ENCODE measurements at regions not wholly inside any gene's neighbourhood (a gene's known extent, or its start where the extent isn't known, plus 50 kb on each side); places are given as distances from the start of the nearest gene placed in this dataset.

DNA sequence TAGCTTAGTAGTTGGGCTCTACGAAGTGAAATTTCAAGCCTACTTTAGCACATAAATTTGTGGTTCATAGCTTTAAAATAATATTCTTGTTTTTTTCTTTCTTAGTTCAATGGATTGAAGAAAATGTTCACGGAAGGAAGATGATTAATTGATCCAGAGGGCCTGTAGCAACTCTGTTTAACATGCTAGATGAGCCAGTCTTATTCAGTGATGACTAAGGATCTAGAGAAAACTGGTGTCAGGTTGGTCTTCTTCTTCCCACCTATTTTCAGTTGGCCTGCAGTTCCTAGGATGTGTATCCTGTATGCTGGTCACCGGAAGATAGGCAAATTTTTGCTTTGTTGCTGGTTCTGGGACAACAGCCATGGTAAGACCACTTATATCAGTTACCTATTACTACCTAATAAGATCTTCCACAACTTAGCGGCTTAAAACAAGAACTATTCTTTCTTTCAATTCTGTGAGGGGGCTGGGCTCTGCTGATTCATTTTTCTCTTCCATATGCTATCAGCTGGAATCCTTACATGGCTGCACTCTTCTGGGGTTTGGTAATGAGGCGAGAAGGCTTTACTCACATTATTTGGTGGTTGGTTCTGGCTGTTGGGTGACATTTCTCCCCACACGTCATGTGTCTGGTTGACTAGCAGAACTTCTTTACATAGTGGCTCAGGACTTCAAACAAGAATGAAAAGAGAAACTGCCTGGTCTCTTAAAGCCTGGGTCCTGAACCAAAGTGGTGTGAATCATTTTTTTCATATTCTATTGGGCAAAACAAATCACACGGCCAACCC lies 182.7 kb upstream of the ACTBL2 start:
- no peak for DNase-seq (ENCODE audit: low read depth in 1 of 2, low spot score in 1 of 2)
- in situ Hi-C loops (cut with HindIII; ENCODE audit: low pct_unique_long_range_greater_than_20kb, low sequenced_read_pairs), result no loop called here
- no peak for TF ChIP-seq JUND (IDR thresholded peaks at IDR 0.05; ENCODE audit: low read depth)

DNA sequence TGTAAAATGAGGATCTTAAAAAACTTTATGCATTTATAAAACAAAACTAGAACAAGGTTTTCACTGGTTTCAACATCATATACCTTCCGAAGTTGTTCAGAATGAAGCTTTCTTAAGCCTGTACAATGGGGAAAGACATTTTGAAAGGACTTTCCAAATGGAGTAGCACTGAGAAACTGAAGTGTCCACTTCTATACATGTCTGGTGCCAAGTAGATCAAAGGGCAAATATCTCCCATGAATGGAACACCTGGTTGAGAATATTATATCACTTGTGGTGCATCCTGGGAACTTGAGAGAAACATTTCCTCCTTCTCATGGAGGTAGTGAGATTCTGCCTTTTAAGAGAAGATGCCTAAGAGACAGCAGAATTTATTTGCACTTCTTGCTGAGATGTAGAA lies 182.1 kb upstream of the ACTBL2 start:
- in situ Hi-C loops (cut with HindIII; ENCODE audit: low pct_unique_long_range_greater_than_20kb, low sequenced_read_pairs), result no loop called here
- no peak for DNase-seq (ENCODE audit: low read depth in 1 of 2, low spot score in 1 of 2)
- TF ChIP-seq JUND (IDR thresholded peaks at IDR 0.05; ENCODE audit: low read depth), result no peak

DNA sequence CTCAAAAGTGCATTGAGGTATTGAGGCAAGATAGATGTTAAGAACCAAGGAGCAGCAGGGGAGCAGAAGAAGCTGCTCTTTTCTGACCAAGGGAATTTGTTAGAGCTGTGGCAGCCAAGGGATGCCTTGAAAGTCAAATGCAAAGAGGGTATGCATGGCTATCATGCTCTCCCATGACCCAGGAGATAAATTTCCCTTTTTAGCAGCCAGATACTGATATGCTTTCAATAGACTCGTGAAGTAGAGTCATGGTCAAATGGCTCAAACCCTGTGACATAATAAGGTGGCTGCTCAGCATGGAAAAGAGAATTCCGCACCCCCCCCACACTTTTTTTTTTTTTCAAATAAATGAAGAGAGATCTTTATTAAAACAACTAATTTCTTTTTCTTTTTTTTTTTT lies 180.9 kb upstream of the ACTBL2 start:
- no peak for TF ChIP-seq JUND (IDR thresholded peaks at IDR 0.05; ENCODE audit: low read depth)
- no peak for DNase-seq (ENCODE audit: low read depth in 1 of 2, low spot score in 1 of 2)
- in situ Hi-C loops (cut with HindIII; ENCODE audit: low pct_unique_long_range_greater_than_20kb, low sequenced_read_pairs), result no loop called here

DNA sequence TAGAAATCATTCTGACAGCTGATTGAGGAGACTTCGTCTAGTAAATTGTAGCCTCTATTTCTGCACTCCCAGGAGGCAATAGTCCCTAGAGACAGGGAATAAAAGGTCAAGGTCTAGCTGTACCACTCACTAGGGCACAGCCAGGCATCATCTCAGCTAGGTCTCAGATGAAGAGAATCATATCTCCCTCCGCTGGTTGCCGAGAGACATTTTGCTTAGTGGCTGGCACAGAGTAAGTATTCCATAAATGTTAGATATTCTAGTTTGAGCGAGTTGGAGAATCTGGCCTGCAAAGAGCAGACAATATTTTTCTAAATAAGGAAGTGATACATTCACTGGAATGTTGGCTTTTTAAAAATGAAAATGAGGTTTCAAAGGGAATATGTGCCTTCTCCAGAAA lies 180.4 kb upstream of the ACTBL2 start:
- no peak for TF ChIP-seq JUND (IDR thresholded peaks at IDR 0.05; ENCODE audit: low read depth)
- DNase-seq (ENCODE audit: low read depth in 1 of 2, low spot score in 1 of 2), result no peak
- in situ Hi-C loops (cut with HindIII; ENCODE audit: low pct_unique_long_range_greater_than_20kb, low sequenced_read_pairs), result no loop called here

DNA sequence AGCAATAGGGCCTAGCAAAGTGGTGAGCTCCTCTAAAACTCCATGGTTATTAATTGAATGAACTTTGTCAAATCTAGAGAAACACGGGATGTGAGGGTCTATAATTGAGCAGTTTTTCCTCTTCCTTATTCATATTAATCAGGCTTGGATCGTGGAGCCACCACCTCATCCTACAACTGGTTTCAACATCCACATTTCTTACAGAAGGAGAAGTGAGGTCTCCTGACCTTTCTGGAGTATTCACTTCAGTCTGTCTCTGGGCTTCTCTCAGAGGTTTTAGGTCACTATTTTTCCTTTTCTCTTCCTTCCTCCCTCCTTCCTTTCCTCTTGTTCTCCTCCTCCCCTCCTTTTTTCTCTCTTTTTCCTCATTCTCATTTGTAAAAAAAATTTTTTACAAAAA lies 177.3 kb upstream of the ACTBL2 start:
- no peak for TF ChIP-seq JUND (IDR thresholded peaks at IDR 0.05; ENCODE audit: low read depth)
- in situ Hi-C loops (cut with HindIII; ENCODE audit: low pct_unique_long_range_greater_than_20kb, low sequenced_read_pairs), result no loop called here
- DNase-seq (ENCODE audit: low read depth in 1 of 2, low spot score in 1 of 2), result no peak

DNA sequence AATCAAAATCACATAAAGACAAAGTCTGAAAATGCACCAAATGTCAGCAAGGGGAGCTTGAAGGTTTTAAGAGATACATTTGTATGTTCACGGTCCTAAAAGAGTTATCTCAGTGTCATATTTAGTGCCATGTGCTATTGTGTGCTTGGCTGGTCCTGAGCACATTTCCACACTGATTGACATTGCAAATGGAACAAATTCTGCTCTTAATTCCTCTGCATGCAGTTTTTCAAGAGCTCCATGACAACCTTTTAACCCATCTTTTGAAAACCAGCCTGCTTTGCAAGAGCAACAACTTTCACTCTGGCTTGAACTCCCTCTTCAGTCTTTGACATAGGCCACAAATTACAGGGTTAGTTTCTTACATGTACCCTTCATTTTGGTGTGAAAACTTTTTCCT lies 175.4 kb upstream of the ACTBL2 start:
- TF ChIP-seq JUND (IDR thresholded peaks at IDR 0.05; ENCODE audit: low read depth), result no peak
- DNase-seq (ENCODE audit: low read depth in 1 of 2, low spot score in 1 of 2), result no peak
- in situ Hi-C loops (cut with HindIII; ENCODE audit: low pct_unique_long_range_greater_than_20kb, low sequenced_read_pairs), result no loop called here

DNA sequence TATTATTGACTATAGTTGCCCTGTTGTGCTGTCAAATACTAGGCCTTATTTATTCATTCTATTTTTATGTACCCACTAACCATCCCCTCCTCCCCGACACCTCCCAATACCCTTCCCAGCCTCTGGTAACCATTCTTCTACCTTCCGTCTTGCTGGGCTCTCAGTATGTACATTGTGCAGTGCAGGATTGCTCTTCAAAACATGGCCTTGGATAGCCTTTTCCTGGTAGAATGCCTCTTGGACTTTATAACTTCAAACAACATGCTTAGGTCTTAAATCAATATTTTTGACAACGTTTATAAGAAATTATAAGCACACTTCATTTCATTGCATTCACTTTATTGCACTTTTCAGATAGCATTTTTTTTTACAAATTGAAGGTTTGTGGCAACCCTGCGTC lies 172.6 kb upstream of the ACTBL2 start:
- TF ChIP-seq JUND (IDR thresholded peaks at IDR 0.05; ENCODE audit: low read depth), result no peak
- in situ Hi-C loops (cut with HindIII; ENCODE audit: low pct_unique_long_range_greater_than_20kb, low sequenced_read_pairs), result no loop called here
- no peak for DNase-seq (ENCODE audit: low read depth in 1 of 2, low spot score in 1 of 2)

DNA sequence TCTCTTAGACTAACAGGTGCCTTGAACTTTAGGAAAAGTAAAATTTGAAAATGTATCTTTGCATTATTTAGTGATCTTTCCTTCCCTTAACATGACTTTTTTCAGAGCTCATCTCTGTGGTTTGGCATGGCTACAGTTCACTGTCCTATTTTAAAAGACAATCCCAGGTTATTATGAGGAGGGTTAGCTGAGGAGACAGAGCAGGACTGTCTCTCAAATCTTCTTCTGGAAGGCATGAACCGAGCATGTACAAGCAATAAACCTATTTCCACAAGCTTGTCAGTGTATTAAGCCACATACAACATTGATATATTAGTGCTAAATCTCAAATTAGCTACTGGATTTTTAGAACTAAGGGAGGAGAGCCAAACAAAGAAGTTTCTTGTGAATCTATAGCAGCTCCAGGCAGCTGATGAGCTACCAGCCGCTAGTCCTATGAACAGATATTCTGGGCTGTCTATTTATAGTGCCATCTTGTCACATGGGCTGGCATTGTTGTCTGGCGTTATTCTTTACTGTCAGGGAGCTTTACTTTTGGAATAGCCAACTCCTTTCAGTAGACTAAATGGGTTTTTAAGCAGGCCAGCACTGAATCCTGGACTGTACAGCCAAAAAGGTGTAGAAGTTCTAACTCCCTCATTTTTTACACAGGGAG lies 171.2 kb upstream of the ACTBL2 start:
- in situ Hi-C loops (cut with HindIII; ENCODE audit: low pct_unique_long_range_greater_than_20kb, low sequenced_read_pairs), result no loop called here
- DNase-seq (ENCODE audit: low read depth in 1 of 2, low spot score in 1 of 2), result no peak
- TF ChIP-seq JUND (IDR thresholded peaks at IDR 0.05; ENCODE audit: low read depth), result no peak

DNA sequence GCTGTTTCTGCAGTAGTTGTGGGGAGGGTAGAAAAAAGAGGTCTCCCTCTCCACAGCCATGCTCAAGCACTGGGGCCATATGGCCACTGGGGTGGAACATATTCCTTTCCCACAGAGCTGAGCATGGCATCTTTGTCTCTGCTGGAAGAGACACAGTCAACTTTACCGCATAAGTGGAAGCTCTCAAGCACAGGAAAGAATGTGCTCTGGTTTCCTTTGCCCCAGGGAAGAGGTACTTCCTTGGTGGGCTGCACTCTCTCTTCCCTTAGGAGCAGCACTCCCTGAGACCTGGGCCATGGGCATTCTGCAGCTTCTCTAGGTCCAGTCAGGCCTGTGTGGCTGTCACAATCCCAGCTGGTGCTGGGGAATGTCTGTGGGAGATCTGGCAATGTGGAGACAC lies 168.5 kb upstream of the ACTBL2 start:
- in situ Hi-C loops (cut with HindIII; ENCODE audit: low pct_unique_long_range_greater_than_20kb, low sequenced_read_pairs), result no loop called here
- TF ChIP-seq JUND (IDR thresholded peaks at IDR 0.05; ENCODE audit: low read depth), result no peak
- no peak for DNase-seq (ENCODE audit: low read depth in 1 of 2, low spot score in 1 of 2)

DNA sequence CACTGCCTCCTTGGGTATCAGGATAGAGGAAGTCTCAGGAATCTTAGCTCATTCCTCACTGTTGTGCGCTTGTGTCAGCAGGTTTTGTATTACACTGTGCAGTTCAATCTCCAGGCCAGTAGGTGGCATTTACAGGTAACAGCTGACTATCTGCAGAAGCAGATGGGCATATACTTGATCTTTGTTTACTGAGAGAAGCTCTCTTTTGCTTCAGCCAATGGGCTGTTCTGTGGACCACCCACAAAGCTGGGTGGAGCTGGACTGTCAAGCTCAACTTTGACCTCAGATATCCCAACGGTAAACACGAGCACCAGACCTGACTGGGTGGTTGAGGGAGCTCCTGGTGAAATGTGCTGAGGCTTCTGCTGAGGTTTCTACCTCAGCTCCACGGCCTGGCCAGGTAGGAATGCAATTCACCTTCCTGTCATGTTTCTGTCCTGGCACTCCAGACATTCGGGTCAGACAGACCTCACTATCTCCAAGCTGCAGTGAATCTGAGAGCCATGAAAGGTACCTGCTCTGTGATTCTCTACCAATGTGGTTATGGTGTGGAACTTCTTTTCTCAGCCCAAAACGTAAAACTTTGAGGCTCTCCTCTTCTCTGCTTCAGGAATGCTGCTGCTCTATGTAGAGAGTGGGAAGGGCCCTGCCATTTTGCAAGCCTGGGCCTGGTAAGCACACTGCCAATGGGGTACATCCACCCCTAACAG lies 167.9 kb upstream of the ACTBL2 start:
- TF ChIP-seq JUND (IDR thresholded peaks at IDR 0.05; ENCODE audit: low read depth), result no peak
- peak; percentile 27 to 84 for DNase-seq (ENCODE audit: low read depth in 1 of 2, low spot score in 1 of 2)
- in situ Hi-C loops (cut with HindIII; ENCODE audit: low pct_unique_long_range_greater_than_20kb, low sequenced_read_pairs), result no loop called here

DNA sequence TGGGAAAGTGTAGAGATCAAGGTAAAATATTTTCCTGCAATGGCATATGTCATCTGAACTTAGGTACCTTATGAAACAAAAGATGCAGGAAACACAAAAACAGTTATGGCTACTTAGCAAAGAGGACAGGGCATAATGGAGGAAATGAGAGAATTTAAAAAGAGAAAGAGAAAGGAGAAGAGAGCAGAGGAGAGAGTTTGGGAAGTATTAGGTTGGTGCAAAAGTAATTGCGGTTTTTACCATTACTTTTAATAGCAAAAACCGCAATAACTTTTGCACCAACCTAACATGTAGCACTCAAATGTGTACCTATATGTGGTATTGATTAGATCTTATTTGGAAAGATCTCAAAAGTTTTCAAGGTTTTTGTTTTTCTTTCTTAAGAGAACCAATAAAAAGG lies 160.1 kb upstream of the ACTBL2 start:
- no peak for DNase-seq (ENCODE audit: low read depth in 1 of 2, low spot score in 1 of 2)
- in situ Hi-C loops (cut with HindIII; ENCODE audit: low pct_unique_long_range_greater_than_20kb, low sequenced_read_pairs), result no loop called here
- no peak for TF ChIP-seq JUND (IDR thresholded peaks at IDR 0.05; ENCODE audit: low read depth)

DNA sequence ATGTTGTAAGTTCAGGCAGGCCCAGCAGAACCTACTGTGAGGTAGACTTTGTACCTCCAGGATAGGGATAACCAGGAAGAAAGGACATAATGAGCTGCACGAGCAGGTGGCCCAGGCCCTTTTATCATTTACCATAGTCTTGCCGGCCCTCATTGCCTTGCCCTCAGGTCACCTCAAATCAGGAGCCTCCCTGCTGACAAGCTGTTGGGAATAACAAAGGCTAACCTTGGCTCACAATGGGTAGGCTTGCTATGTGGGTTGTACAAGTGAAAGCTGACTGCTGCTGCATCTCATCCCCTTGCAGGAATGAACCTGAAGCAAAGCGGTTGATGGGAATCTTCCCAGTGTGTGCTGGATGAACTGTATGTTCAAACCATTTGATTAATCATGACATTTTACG lies 159.5 kb upstream of the ACTBL2 start:
- no peak for TF ChIP-seq JUND (IDR thresholded peaks at IDR 0.05; ENCODE audit: low read depth)
- in situ Hi-C loops (cut with HindIII; ENCODE audit: low pct_unique_long_range_greater_than_20kb, low sequenced_read_pairs), result no loop called here

DNA sequence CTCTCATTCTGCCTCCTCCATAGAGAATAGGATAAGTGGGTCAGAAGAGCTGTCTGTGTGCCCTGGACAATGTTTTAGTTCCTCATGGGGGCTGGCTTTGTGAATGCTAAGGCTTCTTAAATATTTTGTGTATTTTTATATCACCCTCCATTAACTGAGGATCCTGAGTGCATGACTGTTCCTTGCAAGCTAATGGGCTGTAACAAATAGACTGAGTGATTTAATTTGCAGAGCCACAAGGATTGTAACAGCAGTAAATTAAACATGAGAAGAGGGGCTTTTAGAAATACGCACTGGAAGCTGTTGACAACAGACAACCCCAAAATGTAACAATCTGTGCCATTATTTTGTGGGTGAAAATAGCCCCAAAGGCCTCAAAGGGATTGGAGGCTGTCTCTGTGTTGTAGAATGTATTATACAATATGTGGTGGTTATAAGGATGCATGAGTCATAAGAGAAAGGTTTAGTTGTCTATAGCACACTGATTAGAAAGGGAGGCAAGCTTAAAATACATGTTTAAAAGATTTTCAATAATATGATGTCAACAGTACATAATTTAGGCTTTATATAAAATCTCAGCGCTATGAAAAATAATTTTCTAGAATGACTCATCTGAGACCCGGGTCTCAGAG lies 152.7 kb upstream of the ACTBL2 start:
- in situ Hi-C loops (cut with HindIII; ENCODE audit: low pct_unique_long_range_greater_than_20kb, low sequenced_read_pairs), result no loop called here
- no peak for TF ChIP-seq JUND (IDR thresholded peaks at IDR 0.05; ENCODE audit: low read depth)
- DNase-seq (ENCODE audit: low read depth in 1 of 2, low spot score in 1 of 2), result no peak

More for the DNA sequence above, 159.5 kb upstream of the ACTBL2 start:
- DNase-seq (ENCODE audit: low read depth in 1 of 2, low spot score in 1 of 2), result no peak

All from T47D (cell line).